ENCODE measurements at regions not wholly inside any gene's neighbourhood (a gene's known extent, or its start where the extent isn't known, plus 50 kb on each side); places are given as distances from the start of the nearest gene placed in this dataset.

GRCh38 chr4:116724249-116724648 is 361.1 kb downstream of the TRAM1L1 start:
- Histone ChIP-seq H3K27me3 (ENCODE audit: insufficient read depth, low read length, poor library complexity, severe bottlenecking) (no peaks in the 10 kb centered on the region), H3K4me1 (ENCODE audit: insufficient read depth, low read length) (no peaks in the 10 kb centered on the region), H3K4me3 (ENCODE audit: low read length) (no peak overlapping the region), H3K36me3 (ENCODE audit: insufficient read depth, low read length) (no peaks in the 10 kb centered on the region), H3K27ac (ENCODE audit: low read depth, low read length) (no peak overlapping the region), H3K9me3 (ENCODE audit: low read length) (no peaks in the 10 kb centered on the region)
- no peak overlapping the region for H3K4me3 Mint-ChIP-seq
- no peak for DNase-seq
- peaks cover 2 to 14% (median 8%) of the 10 kb centered on the region in 5 donors for H3K9me3 Mint-ChIP-seq
- no peak overlapping the region for H3K27ac Mint-ChIP-seq
- no peaks in the 10 kb centered on the region for H3K27me3 Mint-ChIP-seq
- no peaks in the 10 kb centered on the region for H3K36me3 Mint-ChIP-seq
- ChIA-PET POLR2A (no interaction called here), CTCF (no interaction called here)
- H3K4me1 Mint-ChIP-seq, result no peaks in the 10 kb centered on the region

GRCh38 chr4:116705466-116705865 is 379.9 kb downstream of the TRAM1L1 start:
- ChIA-PET POLR2A (no interaction called here), CTCF (no interaction called here)
- Histone ChIP-seq H3K4me3 (ENCODE audit: low read length) (no peak overlapping the region), H3K9me3 (ENCODE audit: low read length) (no peaks in the 10 kb centered on the region), H3K36me3 (ENCODE audit: insufficient read depth, low read length) (no peaks in the 10 kb centered on the region), H3K27ac (ENCODE audit: low read depth, low read length) (no peak overlapping the region), H3K4me1 (ENCODE audit: insufficient read depth, low read length) (no peaks in the 10 kb centered on the region), H3K27me3 (ENCODE audit: insufficient read depth, low read length, poor library complexity, severe bottlenecking) (no peaks in the 10 kb centered on the region)
- Mint-ChIP-seq H3K9me3 (peaks cover 2 to 10% (median 5%) of the 10 kb centered on the region in 5 donors), H3K36me3 (no peaks in the 10 kb centered on the region), H3K4me3 (no peak overlapping the region), H3K4me1 (no peaks in the 10 kb centered on the region), H3K27ac (no peak overlapping the region), H3K27me3 (no peaks in the 10 kb centered on the region)
- no peak for DNase-seq

GRCh38 chr4:116702949-116703348 is 382.4 kb downstream of the TRAM1L1 start:
- ChIA-PET POLR2A (no interaction called here), CTCF (no interaction called here)
- Histone ChIP-seq H3K36me3 (ENCODE audit: insufficient read depth, low read length) (no peaks in the 10 kb centered on the region), H3K4me3 (ENCODE audit: low read length) (no peak overlapping the region), H3K27ac (ENCODE audit: low read depth, low read length) (no peak overlapping the region), H3K4me1 (ENCODE audit: insufficient read depth, low read length) (no peaks in the 10 kb centered on the region), H3K27me3 (ENCODE audit: insufficient read depth, low read length, poor library complexity, severe bottlenecking) (no peaks in the 10 kb centered on the region), H3K9me3 (ENCODE audit: low read length) (no peaks in the 10 kb centered on the region)
- H3K9me3 Mint-ChIP-seq, result peaks cover 3 to 12% (median 6%) of the 10 kb centered on the region in 5 donors
- DNase-seq, result no peak
- no peaks in the 10 kb centered on the region for H3K27me3 Mint-ChIP-seq
- H3K4me3 Mint-ChIP-seq, result no peak overlapping the region
- H3K27ac Mint-ChIP-seq, result peak overlapping the region in 1 of 8 donors; percentile 4
- H3K36me3 Mint-ChIP-seq, result no peaks in the 10 kb centered on the region
- no peaks in the 10 kb centered on the region for H3K4me1 Mint-ChIP-seq

DNA sequence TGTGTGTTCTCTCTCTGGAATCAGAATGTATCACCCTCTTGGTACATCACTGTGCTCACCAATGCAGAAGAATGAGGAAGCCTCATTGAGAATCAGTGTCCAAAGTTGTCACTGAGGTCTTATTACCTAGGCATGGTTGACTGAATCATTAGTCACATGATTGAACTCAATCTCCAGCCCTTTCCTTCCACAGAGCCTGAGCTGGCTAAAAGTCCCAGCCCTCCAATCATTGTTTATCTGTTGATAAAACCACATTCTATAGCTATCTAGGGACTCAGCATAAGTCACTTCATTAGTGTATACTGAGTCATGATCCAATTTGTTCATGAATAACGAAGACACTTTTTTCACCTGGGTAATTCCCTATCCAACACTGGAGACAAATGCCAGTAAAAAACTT is 396.8 kb downstream of the TRAM1L1 start:
- Histone ChIP-seq H3K36me3 (ENCODE audit: insufficient read depth, low read length) (no peaks in the 10 kb centered on the region), H3K4me3 (ENCODE audit: low read length) (no peak overlapping the region), H3K27me3 (ENCODE audit: insufficient read depth, low read length, poor library complexity, severe bottlenecking) (no peaks in the 10 kb centered on the region), H3K27ac (ENCODE audit: low read depth, low read length) (no peak overlapping the region), H3K9me3 (ENCODE audit: low read length) (no peaks in the 10 kb centered on the region), H3K4me1 (ENCODE audit: insufficient read depth, low read length) (no peaks in the 10 kb centered on the region)
- H3K27me3 Mint-ChIP-seq, result no peaks in the 10 kb centered on the region
- DNase-seq, result no peak
- H3K27ac Mint-ChIP-seq, result no peak overlapping the region
- no peaks in the 10 kb centered on the region for H3K36me3 Mint-ChIP-seq
- peaks cover 0 to 14% (median 0%) of the 10 kb centered on the region in 5 donors for H3K9me3 Mint-ChIP-seq
- ChIA-PET POLR2A (no interaction called here), CTCF (no interaction called here)
- no peak overlapping the region for H3K4me3 Mint-ChIP-seq
- no peaks in the 10 kb centered on the region for H3K4me1 Mint-ChIP-seq

DNA sequence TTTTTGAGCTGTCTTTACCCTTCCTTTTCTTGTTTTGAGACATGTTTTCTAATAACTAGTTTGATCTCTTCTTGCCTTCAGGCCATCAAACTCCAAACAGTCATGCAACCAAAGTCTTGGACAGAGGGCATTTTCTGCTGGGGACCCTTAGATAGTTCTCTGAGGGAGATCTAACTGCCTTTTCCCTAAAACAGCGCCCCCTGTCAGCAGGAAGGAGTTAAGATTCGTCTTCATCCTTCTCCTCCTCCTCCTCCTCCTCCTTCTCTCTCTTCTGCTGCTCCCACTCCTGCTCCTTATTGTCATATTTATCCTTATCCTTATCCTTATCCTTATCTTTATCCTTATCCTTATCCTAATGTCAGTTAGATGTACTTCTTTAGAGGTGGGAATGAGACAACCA is 417.2 kb downstream of the TRAM1L1 start:
- CTCF ChIA-PET, result no interaction called here

DNA sequence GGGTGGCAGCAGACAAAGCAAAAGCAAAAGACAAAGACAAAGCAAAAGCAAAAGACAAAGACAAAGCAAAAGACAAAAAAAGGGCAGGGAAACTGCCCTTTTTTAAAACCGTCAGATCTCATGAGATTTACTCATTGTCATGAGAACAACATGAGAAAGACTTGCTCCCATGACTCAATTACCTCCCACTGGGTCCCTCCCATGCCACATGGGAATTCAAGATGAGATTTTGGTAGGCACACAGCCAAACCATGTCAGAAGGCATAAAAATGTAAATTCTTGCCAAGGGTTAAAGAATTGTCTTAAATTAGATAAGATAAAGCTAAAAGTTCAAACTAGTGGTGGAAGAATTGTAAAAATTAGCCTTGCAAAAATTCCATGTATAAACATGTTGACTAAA is 419.7 kb downstream of the TRAM1L1 start:
- Histone ChIP-seq H3K4me3 (ENCODE audit: low read length) (no peak overlapping the region), H3K27ac (ENCODE audit: low read depth, low read length) (no peak overlapping the region), H3K36me3 (ENCODE audit: insufficient read depth, low read length) (no peaks in the 10 kb centered on the region), H3K4me1 (ENCODE audit: insufficient read depth, low read length) (no peaks in the 10 kb centered on the region), H3K9me3 (ENCODE audit: low read length) (no peaks in the 10 kb centered on the region), H3K27me3 (ENCODE audit: insufficient read depth, low read length, poor library complexity, severe bottlenecking) (no peaks in the 10 kb centered on the region)
- no peak for DNase-seq
- ChIA-PET CTCF (no interaction called here), POLR2A (no interaction called here)
- Mint-ChIP-seq H3K27me3 (no peaks in the 10 kb centered on the region), H3K27ac (no peak overlapping the region), H3K9me3 (peaks cover 2 to 20% (median 4%) of the 10 kb centered on the region in 5 donors), H3K4me1 (no peaks in the 10 kb centered on the region), H3K36me3 (no peaks in the 10 kb centered on the region), H3K4me3 (no peak overlapping the region)

More for the DNA sequence above, 417.2 kb downstream of the TRAM1L1 start:
- no peaks in the 10 kb centered on the region for H3K36me3 Mint-ChIP-seq
- H3K27ac Mint-ChIP-seq, result no peak overlapping the region
- H3K4me3 ChIP-seq (ENCODE audit: low read length), result no peak overlapping the region
- H3K27me3 Mint-ChIP-seq, result no peaks in the 10 kb centered on the region
- no peaks in the 10 kb centered on the region for H3K27me3 ChIP-seq (ENCODE audit: insufficient read depth, low read length, poor library complexity, severe bottlenecking)
- no peak overlapping the region for H3K27ac ChIP-seq (ENCODE audit: low read depth, low read length)
- POLR2A ChIA-PET, result no interaction called here
- H3K9me3 Mint-ChIP-seq, result peaks cover 2 to 13% (median 4%) of the 10 kb centered on the region in 5 donors
- H3K4me3 Mint-ChIP-seq, result no peak overlapping the region
- H3K9me3 ChIP-seq (ENCODE audit: low read length), result no peaks in the 10 kb centered on the region
- DNase-seq, result no peak
- H3K4me1 Mint-ChIP-seq, result no peaks in the 10 kb centered on the region
- no peaks in the 10 kb centered on the region for H3K36me3 ChIP-seq (ENCODE audit: insufficient read depth, low read length)
- H3K4me1 ChIP-seq (ENCODE audit: insufficient read depth, low read length), result no peaks in the 10 kb centered on the region

- no peaks in the 10 kb centered on the region for H3K4me1 ChIP-seq (ENCODE audit: insufficient read depth, low read length)
- no peak overlapping the region for H3K4me3 ChIP-seq (ENCODE audit: low read length)
- no peaks in the 10 kb centered on the region for H3K9me3 ChIP-seq (ENCODE audit: low read length)
- Mint-ChIP-seq H3K9me3 (peaks cover 2 to 35% (median 5%) of the 10 kb centered on the region in 5 donors), H3K36me3 (no peaks in the 10 kb centered on the region), H3K27ac (no peak overlapping the region), H3K27me3 (no peaks in the 10 kb centered on the region), H3K4me1 (no peaks in the 10 kb centered on the region), H3K4me3 (no peak overlapping the region)
- H3K36me3 ChIP-seq (ENCODE audit: insufficient read depth, low read length), result no peaks in the 10 kb centered on the region
- ChIA-PET POLR2A (no interaction called here), CTCF (no interaction called here)
- no peak overlapping the region for H3K27ac ChIP-seq (ENCODE audit: low read depth, low read length)
- DNase-seq, result no peak
- H3K27me3 ChIP-seq (ENCODE audit: insufficient read depth, low read length, poor library complexity, severe bottlenecking), result no peaks in the 10 kb centered on the region
Measured at GRCh38 chr4:116664198-116664597, 421.2 kb downstream of the TRAM1L1 start.

GRCh38 chr4:116639070-116639577 is 446.3 kb downstream of the TRAM1L1 start:
- no peak overlapping the region for H3K27ac Mint-ChIP-seq
- Histone ChIP-seq H3K4me1 (ENCODE audit: insufficient read depth, low read length) (no peaks in the 10 kb centered on the region), H3K36me3 (ENCODE audit: insufficient read depth, low read length) (no peaks in the 10 kb centered on the region), H3K9me3 (ENCODE audit: low read length) (no peaks in the 10 kb centered on the region), H3K4me3 (ENCODE audit: low read length) (no peak overlapping the region), H3K27ac (ENCODE audit: low read depth, low read length) (no peak overlapping the region), H3K27me3 (ENCODE audit: insufficient read depth, low read length, poor library complexity, severe bottlenecking) (no peaks in the 10 kb centered on the region)
- no peak overlapping the region for H3K4me3 Mint-ChIP-seq
- H3K36me3 Mint-ChIP-seq, result no peaks in the 10 kb centered on the region
- H3K27me3 Mint-ChIP-seq, result no peaks in the 10 kb centered on the region
- H3K4me1 Mint-ChIP-seq, result no peaks in the 10 kb centered on the region
- CTCF ChIA-PET, result no interaction called here
- POLR2A ChIA-PET, result no interaction called here
- no peak for DNase-seq
- peaks cover 0 to 12% (median 0%) of the 10 kb centered on the region in 5 donors for H3K9me3 Mint-ChIP-seq

DNA sequence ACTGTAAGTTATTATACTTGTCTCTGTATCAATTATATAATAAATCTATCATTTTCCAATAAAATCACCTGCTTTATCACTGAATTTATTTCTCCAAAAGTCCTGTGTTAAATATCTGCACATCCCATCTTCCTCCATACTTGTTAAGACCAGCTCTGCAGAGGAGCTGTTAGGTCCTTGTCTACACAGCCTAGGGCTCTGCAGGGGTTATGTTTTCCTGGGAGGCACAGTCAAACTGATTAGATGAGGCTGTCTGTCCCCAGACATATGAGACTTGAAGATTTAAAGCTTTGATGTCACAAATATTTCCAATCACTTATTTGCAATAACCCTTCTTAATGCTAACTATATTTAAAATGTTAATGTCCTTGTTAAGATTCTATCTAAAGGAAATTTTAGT is 446.8 kb downstream of the TRAM1L1 start:
- ChIA-PET POLR2A (no interaction called here), CTCF (no interaction called here)
- DNase-seq, result no peak
- H3K27ac Mint-ChIP-seq, result no peak overlapping the region
- peaks cover 0 to 12% (median 0%) of the 10 kb centered on the region in 5 donors for H3K9me3 Mint-ChIP-seq
- no peaks in the 10 kb centered on the region for H3K27me3 Mint-ChIP-seq
- no peaks in the 10 kb centered on the region for H3K9me3 ChIP-seq (ENCODE audit: low read length)
- no peaks in the 10 kb centered on the region for H3K4me1 ChIP-seq (ENCODE audit: insufficient read depth, low read length)
- H3K36me3 ChIP-seq (ENCODE audit: insufficient read depth, low read length), result no peaks in the 10 kb centered on the region
- H3K27me3 ChIP-seq (ENCODE audit: insufficient read depth, low read length, poor library complexity, severe bottlenecking), result no peaks in the 10 kb centered on the region
- H3K4me1 Mint-ChIP-seq, result no peaks in the 10 kb centered on the region
- no peak overlapping the region for H3K4me3 Mint-ChIP-seq
- H3K36me3 Mint-ChIP-seq, result no peaks in the 10 kb centered on the region
- H3K4me3 ChIP-seq (ENCODE audit: low read length), result no peak overlapping the region
- no peak overlapping the region for H3K27ac ChIP-seq (ENCODE audit: low read depth, low read length)
